KBM-7 (cell line): ENCODE measurements at regions not wholly inside any gene's neighbourhood (a gene's known extent, or its start where the extent isn't known, plus 50 kb on each side); places are given as distances from the start of the nearest gene placed in this dataset.
A peak's percentile ranks its signal among the peaks of the same experiment; 100 is the strongest.

Experiments used
- DNase-seq: peaks from one replicate; pipeline ENCODE4 v3.0.0-alpha.2; 2015
- in situ Hi-C: fragments of 300-500 bp; cut with MboI; formaldehyde crosslinking; loops from 2 replicates; pipeline ENCODE4 v1.14.3; 2020; ENCODE audit warnings: low sequenced_read_pairs, low pct_unique_long_range_greater_than_20kb, mixed read lengths

DNA sequence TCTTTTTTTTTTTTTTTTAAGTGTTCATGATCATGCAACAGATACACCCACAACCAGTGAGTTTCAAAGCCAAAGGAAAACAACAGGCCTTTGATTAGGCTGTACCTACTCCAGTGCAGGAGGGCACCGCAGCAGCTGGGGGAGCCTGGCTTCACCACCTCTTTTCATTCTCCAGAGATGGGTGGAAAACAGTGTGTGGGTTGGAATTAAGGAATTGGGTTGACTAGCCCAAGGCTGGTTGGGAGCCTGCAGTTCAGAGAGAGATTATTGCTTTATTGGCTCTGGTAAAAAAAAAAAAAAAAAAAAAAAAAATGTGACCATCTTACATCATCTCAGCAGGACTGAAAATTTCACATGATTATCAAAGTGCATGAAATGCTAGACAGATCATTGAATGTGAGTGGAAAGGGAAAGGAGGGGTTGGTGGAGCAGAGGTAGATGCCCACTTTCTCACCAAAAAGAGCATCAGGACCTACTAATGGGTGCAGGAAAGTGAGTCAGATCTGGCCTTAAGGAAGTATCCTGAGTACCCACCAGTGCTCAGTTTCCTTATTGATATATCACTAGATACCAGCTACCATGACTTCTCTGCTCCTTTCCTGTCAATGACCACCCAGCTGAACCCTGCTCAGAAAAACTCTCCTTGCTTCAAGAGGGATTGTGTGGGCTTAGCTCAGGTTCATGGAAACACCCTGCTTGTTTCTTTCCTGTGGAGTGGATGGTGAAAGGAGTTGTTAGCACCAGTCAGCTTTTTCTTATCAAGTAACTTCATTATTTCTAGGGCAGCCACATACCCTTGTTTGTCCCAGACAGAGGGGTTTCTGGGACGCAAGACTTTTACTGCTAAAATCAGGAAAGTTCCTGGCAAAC is 54.8 kb upstream of the DYRK2 start:
- in situ Hi-C loops = no loop called here
- no peak for DNase-seq

DNA sequence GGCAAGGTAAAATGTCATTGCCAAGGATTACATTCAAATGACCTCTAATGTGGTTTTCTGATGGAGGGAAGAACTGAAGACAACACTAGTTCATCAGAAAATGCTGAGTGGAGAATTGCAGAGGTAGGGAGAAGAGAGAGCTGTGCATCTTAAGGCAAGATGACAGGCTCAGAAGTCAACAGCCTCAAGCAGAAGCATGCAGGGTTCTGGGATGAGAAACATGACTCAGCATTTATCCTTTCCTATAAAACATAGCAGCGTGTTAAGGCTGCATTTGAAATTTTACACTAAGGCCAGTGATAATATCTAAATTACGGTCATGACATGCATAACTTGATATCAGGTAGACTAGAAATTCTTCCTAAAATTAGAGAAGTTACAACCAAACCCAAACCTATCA is 53.7 kb upstream of the DYRK2 start:
- in situ Hi-C loops = no loop called here
- peak; percentile 4 for DNase-seq

DNA sequence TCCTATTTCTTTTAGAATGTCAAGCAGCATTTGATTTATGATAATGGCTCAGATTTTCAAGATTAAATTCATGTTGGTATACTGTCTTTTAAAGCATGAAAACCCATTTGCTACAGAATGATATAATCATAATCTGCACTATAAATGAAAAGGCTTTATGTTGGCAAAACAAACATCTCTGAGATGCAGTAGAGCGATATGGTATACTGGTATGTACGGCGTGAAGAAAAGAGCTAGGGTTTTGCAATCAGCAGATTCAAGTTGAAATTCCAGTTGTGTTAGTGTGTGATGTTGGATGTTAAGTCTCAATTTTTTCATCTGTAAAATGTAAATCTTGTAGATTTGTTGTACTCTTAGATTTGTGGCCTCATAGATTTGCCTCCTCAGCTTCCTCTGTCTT is 53.2 kb upstream of the DYRK2 start:
- in situ Hi-C loops = no loop called here
- DNase-seq = no peak

DNA sequence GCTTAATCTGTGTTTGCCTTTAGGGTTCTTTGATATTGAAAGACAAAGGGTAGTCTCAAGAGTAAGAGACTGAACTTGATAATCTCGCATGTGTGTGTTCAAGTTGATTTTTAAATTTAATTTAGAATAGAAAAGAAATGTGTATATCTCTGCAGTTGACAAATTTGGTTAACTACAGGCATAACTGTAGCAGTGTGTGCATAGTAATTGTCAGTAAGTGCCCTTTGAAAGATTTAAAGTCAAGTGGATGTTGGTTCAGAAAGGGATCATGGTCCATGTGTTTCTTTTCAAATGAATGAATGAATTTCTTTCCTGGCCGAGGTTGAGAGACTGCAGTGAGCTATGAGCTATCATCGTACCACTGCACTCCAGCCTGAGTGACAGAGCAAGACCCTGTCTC is 49.9 kb upstream of the DYRK2 start:
- DNase-seq = no peak
- in situ Hi-C loops = no loop called here
